ENCODE measurements at regions not wholly inside any gene's neighbourhood (a gene's known extent, or its start where the extent isn't known, plus 50 kb on each side); places are given as distances from the start of the nearest gene placed in this dataset.
A peak's percentile ranks its signal among the peaks of the same experiment; 100 is the strongest.

DNA sequence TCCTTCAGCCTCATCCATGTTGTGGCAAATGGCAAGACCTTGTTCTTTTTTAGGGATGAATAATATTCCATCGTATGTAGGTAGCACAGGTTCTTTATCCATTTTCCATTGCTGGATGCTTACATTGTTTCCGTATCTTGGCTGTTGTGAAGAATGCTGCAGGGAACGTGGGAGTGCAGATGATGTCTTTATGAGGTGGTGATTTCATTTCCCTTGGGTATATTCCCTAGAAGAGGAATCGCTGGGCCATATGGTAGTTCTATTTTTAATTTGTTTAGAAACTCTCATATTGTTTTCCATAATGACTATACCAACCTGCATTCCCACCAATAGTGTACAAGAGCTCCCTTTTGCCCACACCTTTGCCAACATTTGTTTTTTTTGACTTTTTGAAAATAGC, 186.3 kb upstream of the TMTC4 start:
- DNase-seq (ENCODE audit: low read depth) = no peak
- no peak for TF ChIP-seq CTCF (IDR thresholded peaks at IDR 0.05; ENCODE audit: insufficient read depth, low read depth, low read length, missing control alignments)
- H3K4me3 ChIP-seq (ENCODE audit: low read length) = no peak overlapping the region

DNA sequence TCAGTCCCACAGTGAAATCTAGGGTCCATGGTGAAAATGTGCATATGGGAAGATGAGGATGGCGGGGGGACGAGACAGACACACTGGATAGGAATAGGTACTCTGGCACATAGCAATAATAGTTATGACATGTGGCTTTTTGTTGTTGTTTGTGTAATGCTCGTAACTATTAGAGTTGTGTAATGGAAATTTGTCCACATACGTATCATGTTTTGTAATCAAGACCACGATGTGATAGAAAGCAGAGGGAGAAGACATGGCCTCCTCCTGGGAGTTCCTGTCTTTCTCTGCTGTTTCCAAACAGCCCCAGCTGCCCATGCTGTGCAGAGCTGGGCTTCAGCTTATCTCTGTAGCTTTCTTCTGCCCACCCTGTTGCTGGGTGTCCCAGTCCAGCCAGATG, 185.3 kb upstream of the TMTC4 start:
- DNase-seq (ENCODE audit: low read depth) = no peak
- no peak for TF ChIP-seq CTCF (IDR thresholded peaks at IDR 0.05; ENCODE audit: insufficient read depth, low read depth, low read length, missing control alignments)
- no peak overlapping the region for H3K4me3 ChIP-seq (ENCODE audit: low read length)

DNA sequence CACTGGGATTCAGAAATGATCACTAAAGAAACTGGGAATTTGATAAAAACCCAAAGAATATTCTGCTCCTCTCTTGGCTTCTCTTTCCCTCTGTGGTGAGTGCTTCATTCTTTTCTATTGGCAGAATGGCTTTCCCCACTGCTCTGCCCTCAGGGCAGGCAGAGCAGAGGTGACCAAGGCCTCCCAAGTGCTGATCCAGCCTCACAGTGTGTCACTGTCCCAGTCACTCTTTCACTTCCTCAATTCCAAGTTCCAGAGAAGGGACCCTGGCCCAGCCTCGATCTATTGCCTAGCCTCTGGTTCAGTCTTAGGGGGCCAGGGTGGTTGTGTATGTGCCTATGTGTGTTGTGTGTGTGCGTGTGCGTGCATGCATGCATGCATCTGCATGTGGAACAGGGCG, 180.6 kb upstream of the TMTC4 start:
- H3K4me3 ChIP-seq (ENCODE audit: low read length) = no peak overlapping the region
- no peak for DNase-seq (ENCODE audit: low read depth)
- TF ChIP-seq CTCF (IDR thresholded peaks at IDR 0.05; ENCODE audit: insufficient read depth, low read depth, low read length, missing control alignments) = no peak

DNA sequence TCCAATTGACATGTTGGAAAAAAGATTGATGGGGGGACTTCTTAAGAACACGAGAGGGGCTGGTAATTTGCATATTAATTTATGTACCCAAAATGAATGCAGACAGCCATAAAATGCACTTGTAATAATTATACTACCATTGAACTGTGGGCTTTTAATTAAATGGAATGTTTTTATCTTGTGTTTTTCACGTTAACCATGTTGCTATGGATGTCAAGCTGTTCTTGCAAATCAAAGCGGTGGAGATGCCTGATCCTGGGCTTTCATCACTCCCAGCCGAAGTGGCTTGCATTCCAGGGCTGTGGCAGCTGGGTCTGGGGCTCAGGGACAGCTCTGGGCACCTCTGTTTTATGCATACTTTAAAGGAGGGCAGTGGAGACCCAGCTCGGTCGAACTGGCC, 179.4 kb upstream of the TMTC4 start:
- no peak overlapping the region for H3K4me3 ChIP-seq (ENCODE audit: low read length)
- no peak for TF ChIP-seq CTCF (IDR thresholded peaks at IDR 0.05; ENCODE audit: insufficient read depth, low read depth, low read length, missing control alignments)
- DNase-seq (ENCODE audit: low read depth) = no peak

DNA sequence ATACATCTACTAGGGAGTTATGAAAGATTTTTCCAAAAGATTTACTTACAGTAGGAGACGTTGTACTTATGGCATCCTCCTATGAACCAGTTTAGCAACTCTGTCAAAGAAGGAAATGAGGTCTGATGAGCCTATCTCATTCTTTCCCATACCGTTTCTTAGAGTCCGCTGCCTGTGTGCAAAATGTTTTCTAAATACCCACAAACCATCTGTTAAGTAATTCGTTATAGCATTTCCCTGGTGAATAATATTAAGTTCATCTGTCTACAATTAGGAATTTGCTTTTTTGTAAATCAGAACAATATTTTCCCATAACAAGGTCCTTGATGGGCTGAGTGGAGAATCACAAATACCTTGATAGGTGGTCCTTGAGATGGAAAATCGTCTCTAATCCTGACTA, 178.8 kb upstream of the TMTC4 start:
- TF ChIP-seq CTCF (IDR thresholded peaks at IDR 0.05; ENCODE audit: insufficient read depth, low read depth, low read length, missing control alignments) = no peak
- H3K4me3 ChIP-seq (ENCODE audit: low read length) = no peak overlapping the region
- peak; percentile 25 for DNase-seq (ENCODE audit: low read depth)

DNA sequence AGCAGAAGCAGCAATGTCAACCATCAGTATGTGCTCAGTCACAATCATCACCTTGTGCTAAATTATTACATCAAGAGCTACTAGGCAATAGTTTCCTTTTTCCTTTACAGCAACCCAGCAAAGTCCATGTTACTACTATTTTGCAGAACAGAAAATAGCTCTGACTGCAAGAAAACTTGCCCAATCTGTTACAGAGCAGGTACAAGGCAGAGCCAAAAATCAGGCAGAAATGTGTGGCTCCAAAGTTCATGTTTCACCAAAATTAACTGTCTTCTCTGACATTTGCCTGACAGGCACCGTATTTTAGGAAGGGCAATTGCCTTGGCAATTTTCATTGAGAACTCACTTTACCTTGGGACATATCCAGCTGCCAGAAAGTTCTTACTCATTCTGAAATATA, 177.6 kb upstream of the TMTC4 start:
- no peak for TF ChIP-seq CTCF (IDR thresholded peaks at IDR 0.05; ENCODE audit: insufficient read depth, low read depth, low read length, missing control alignments)
- no peak overlapping the region for H3K4me3 ChIP-seq (ENCODE audit: low read length)
- DNase-seq (ENCODE audit: low read depth) = no peak

- no peak overlapping the region for H3K4me3 ChIP-seq (ENCODE audit: low read length)
- DNase-seq (ENCODE audit: low read depth) = no peak
- no peak for TF ChIP-seq CTCF (IDR thresholded peaks at IDR 0.05; ENCODE audit: insufficient read depth, low read depth, low read length, missing control alignments)
Measured at GRCh38 chr13:100848304-100848703, 173.7 kb upstream of the TMTC4 start.

All from epithelial cell of esophagus (primary cell).